IMR-90 (cell line): ENCODE measurements at regions not wholly inside any gene's neighbourhood (a gene's known extent, or its start where the extent isn't known, plus 50 kb on each side); places are given as distances from the start of the nearest gene placed in this dataset.

Experiments used
- ATAC-seq: fragments of 200-7000 bp; cut with Tn5 transposase; 2 replicates; pipeline ENCODE4 v1.9.1; 2020; ENCODE audit warnings: low read depth, mild to moderate bottlenecking, moderate library complexity
- BruUV-seq: library from RNA; stranded (reverse); fragments of 400-500 nt; replicated peaks from 2 replicates; lab custom pipeline; 2021; lab: Mats Ljungman, UMichigan
- CTCF ChIA-PET: fragments of 300-600 bp; formaldehyde crosslinking; extraction: SDS; loops from one replicate; lab custom pipeline; 2021; ENCODE audit warnings: antibody characterized with exemption; lab: Yijun Ruan, JAX
- POLR2A ChIA-PET: fragments of 300-600 bp; sonication (Branson Sonifier 250); formaldehyde crosslinking; loops from one replicate; lab custom pipeline; 2022; ENCODE audit warnings: antibody characterized with exemption; ENCODE audit not compliant: unreplicated experiment; lab: Charles Lee
- DNase-seq: peaks from one replicate; pipeline ENCODE4 v3.0.0; 2013
- H2AFZ ChIP-seq: replicated peaks from 2 replicates; pipeline ENCODE3; 2013; ENCODE audit warnings: low read length, mild to moderate bottlenecking; ENCODE audit not compliant: poor library complexity
- H2AK5ac ChIP-seq: 2 replicates; pipeline ENCODE4 v1.6.1; 2013; ENCODE audit warnings: low read depth, low read length, inconsistent platforms
- H2AK9ac ChIP-seq: replicated peaks from 2 replicates; pipeline ENCODE3; 2013; ENCODE audit warnings: mild to moderate bottlenecking, low read depth, low read length, moderate library complexity; ENCODE audit not compliant: poor library complexity
- H2BK120ac ChIP-seq: 2 replicates; pipeline ENCODE4 v1.6.1; 2013; ENCODE audit warnings: low read depth, low read length, inconsistent platforms
- H2BK15ac ChIP-seq: 3 replicates; pipeline ENCODE4 v1.6.1; 2013; ENCODE audit warnings: low read depth, low read length, inconsistent platforms
- H2BK20ac ChIP-seq: 2 replicates; pipeline ENCODE4 v1.6.1; 2013; ENCODE audit warnings: low read depth, mild to moderate bottlenecking, inconsistent platforms, low read length, moderate library complexity
- H2BK5ac ChIP-seq: 2 replicates; pipeline ENCODE4 v1.6.1; 2013; ENCODE audit warnings: mild to moderate bottlenecking, low read depth, low read length, inconsistent platforms; ENCODE audit not compliant: poor library complexity, severe bottlenecking
- H3K14ac ChIP-seq: replicated peaks from 2 replicates; pipeline ENCODE4 v1.6.1; 2013; ENCODE audit warnings: low read depth, low read length, inconsistent platforms
- H3K18ac ChIP-seq: 2 replicates; pipeline ENCODE4 v1.6.1; 2013; ENCODE audit warnings: low read depth, low read length, control low read depth
- H3K23ac ChIP-seq: 2 replicates; pipeline ENCODE4 v1.6.1; 2013; ENCODE audit warnings: low read depth, low read length, inconsistent platforms
- H3K27ac ChIP-seq: 2 replicates; pipeline ENCODE4 v1.5.1; 2013; ENCODE audit warnings: mild to moderate bottlenecking, control low read depth, low read length; ENCODE audit not compliant: insufficient read depth
- H3K27me3 ChIP-seq: 2 replicates; pipeline ENCODE4 v1.6.1; 2013; ENCODE audit warnings: low read length; ENCODE audit not compliant: control insufficient read depth, insufficient read depth
- H3K36me3 ChIP-seq: 2 replicates; pipeline ENCODE4 v1.6.1; 2013; ENCODE audit warnings: low read length, mixed read lengths; ENCODE audit not compliant: control insufficient read depth, insufficient read depth
- H3K4ac ChIP-seq: 2 replicates; pipeline ENCODE4 v1.6.1; 2013; ENCODE audit warnings: low read depth, low read length, inconsistent platforms
- H3K4me1 ChIP-seq: 2 replicates; pipeline ENCODE4 v1.6.1; 2013; ENCODE audit warnings: low read length, mixed read lengths; ENCODE audit not compliant: control insufficient read depth, insufficient read depth
- H3K4me2 ChIP-seq: 2 replicates; pipeline ENCODE4 v1.6.1; 2013; ENCODE audit warnings: low read depth, mild to moderate bottlenecking, control low read depth, low read length, moderate library complexity
- H3K4me3 ChIP-seq: 2 replicates; pipeline ENCODE4 v1.5.1; 2013; ENCODE audit warnings: low read depth, mild to moderate bottlenecking, control low read depth, low read length, moderate library complexity; ENCODE audit not compliant: insufficient read depth
- H3K56ac ChIP-seq: 2 replicates; pipeline ENCODE4 v1.6.1; 2013; ENCODE audit warnings: low read length, inconsistent platforms; ENCODE audit not compliant: insufficient read depth; ENCODE audit errors: extremely low read depth
- H3K79me1 ChIP-seq, 2 experiments: 2 replicates each; pipeline ENCODE4 v1.6.1; 2013; ENCODE audit warnings: low read length in 2 of 2, inconsistent platforms in 1 of 2, low read depth in 1 of 2
- H3K9ac ChIP-seq: 2 replicates; pipeline ENCODE4 v1.6.1; 2013; ENCODE audit warnings: low read depth, low read length, control low read depth
- H3K9me1 ChIP-seq: 2 replicates; pipeline ENCODE4 v1.6.1; 2013; ENCODE audit warnings: low read length, inconsistent platforms; ENCODE audit not compliant: insufficient read depth
- H3K9me3 ChIP-seq: 2 replicates; pipeline ENCODE4 v1.6.1; 2013; ENCODE audit warnings: low read length; ENCODE audit not compliant: control insufficient read depth, insufficient read depth
- H4K20me1 ChIP-seq: 2 replicates; pipeline ENCODE4 v1.6.1; 2013; ENCODE audit warnings: low read length, inconsistent platforms; ENCODE audit not compliant: insufficient read depth
- H4K5ac ChIP-seq: 2 replicates; pipeline ENCODE4 v1.6.1; 2013; ENCODE audit warnings: mild to moderate bottlenecking, low read depth, low read length, control low read depth
- H4K8ac ChIP-seq, 2 experiments: 2 replicates each; pipeline ENCODE4 v1.6.1; 2013; ENCODE audit warnings: low read depth in 2 of 2, low read length in 2 of 2, control low read depth in 1 of 2, inconsistent platforms in 1 of 2
- H4K91ac ChIP-seq: 2 replicates; pipeline ENCODE4 v1.6.1; 2013; ENCODE audit warnings: low read depth, low read length, inconsistent platforms; ENCODE audit not compliant: insufficient read depth
- BHLHE40 ChIP-seq: fragments of 150-350 bp; IDR thresholded peaks from 2 replicates; pipeline ENCODE4 v1.6.1; 2016; ENCODE audit warnings: mild to moderate bottlenecking, low read depth, low read length
- MXI1 ChIP-seq: IDR thresholded peaks from 2 replicates; pipeline ENCODE4 v1.6.1; 2012; ENCODE audit warnings: low read depth, mild to moderate bottlenecking, low read length, moderate library complexity, borderline replicate concordance
- RFX5 ChIP-seq: IDR thresholded peaks from 2 replicates; pipeline ENCODE4 v1.8.0; 2012; ENCODE audit warnings: low read depth, mild to moderate bottlenecking, low read length, moderate library complexity
- WGBS, 2 experiments: methylation state at CpG; one replicate each; pipeline versions ENCODE4 v1.1.5 to v1.1.7; 2013; ENCODE audit warnings: missing lambda C conversion rate in 2 of 2; ENCODE audit not compliant: insufficient read length in 1 of 2; ENCODE audit errors: extremely low coverage in 2 of 2; 5-methylcytosine and 5-hydroxymethylcytosine counted together
- dilution Hi-C: fragments of 300-500 bp; cut with HindIII; formaldehyde crosslinking; loops from one replicate; pipeline ENCODE4 v1.14.3; 2018; ENCODE audit warnings: low sequenced_read_pairs; ENCODE audit not compliant: unreplicated experiment
- in situ Hi-C: fragments of 300-500 bp; cut with MboI; formaldehyde crosslinking; loops from 3 replicates; pipeline ENCODE4 v1.14.3; 2019; ENCODE audit warnings: low sequenced_read_pairs, inconsistent platforms, mixed read lengths
- intact Hi-C: fragments of 100-400 bp; cut with micrococcal nuclease; formaldehyde crosslinking; loops from 2 replicates; pipeline ENCODE4 v1.10.0; 2022
- TF ChIP-seq, protein P1 (sequence below): fragments of 150-350 bp; IDR thresholded peaks from 2 replicates; pipeline ENCODE4 v1.6.1; 2017; ENCODE audit warnings: mild to moderate bottlenecking, antibody characterized with exemption, low read length, low read depth

GRCh38 chr4:85209161-85209560 is 242.7 kb upstream of the WDFY3 start:
- TF ChIP-seq, protein P1, sequence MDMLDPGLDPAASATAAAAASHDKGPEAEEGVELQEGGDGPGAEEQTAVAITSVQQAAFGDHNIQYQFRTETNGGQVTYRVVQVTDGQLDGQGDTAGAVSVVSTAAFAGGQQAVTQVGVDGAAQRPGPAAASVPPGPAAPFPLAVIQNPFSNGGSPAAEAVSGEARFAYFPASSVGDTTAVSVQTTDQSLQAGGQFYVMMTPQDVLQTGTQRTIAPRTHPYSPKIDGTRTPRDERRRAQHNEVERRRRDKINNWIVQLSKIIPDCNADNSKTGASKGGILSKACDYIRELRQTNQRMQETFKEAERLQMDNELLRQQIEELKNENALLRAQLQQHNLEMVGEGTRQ, result no peak
- TF ChIP-seq MXI1 (no peak), RFX5 (no peak), BHLHE40 (no peak)
- Histone ChIP-seq H3K79me1 (no peaks in the 10 kb centered on the region), H3K9me1 (no peaks in the 10 kb centered on the region), H3K27ac (no peak overlapping the region), H3K4me2 (no peak overlapping the region), H3K4ac (no peak overlapping the region), H3K4me1 (no peaks in the 10 kb centered on the region), H3K56ac (no peak overlapping the region), H3K18ac (no peak overlapping the region), H3K9me3 (no peaks in the 10 kb centered on the region), H3K23ac (no peak overlapping the region), H4K8ac (no peak overlapping the region), H2BK5ac (no peak overlapping the region), H4K5ac (no peak overlapping the region), H3K14ac (no peak overlapping the region), H3K27me3 (no peaks in the 10 kb centered on the region), H2AK9ac (no peak overlapping the region), H2AK5ac (no peak overlapping the region), H4K91ac (no peak overlapping the region), H2BK120ac (no peak overlapping the region), H3K4me3 (no peak overlapping the region), H3K9ac (no peak overlapping the region), H2AFZ (no peak overlapping the region), H2BK15ac (no peak overlapping the region), H4K20me1 (no peaks in the 10 kb centered on the region), H2BK20ac (no peak overlapping the region), H3K36me3 (no peaks in the 10 kb centered on the region)
- BruUV-seq, result no TSS peak
- CTCF ChIA-PET, result no interaction called here
- DNase-seq (no peak), ATAC-seq (no peak)
- POLR2A ChIA-PET, result no interaction called here
- WGBS, 2 experiments, result no CpG with 5 or more reads among the region's 1 CpG
- dilution Hi-C loops, result no loop called here
- in situ Hi-C loops, result no loop called here
- intact Hi-C loops, result no loop called here
